Endothelial cell (in vitro differentiated cells): ENCODE measurements at regions not wholly inside any gene's neighbourhood (a gene's known extent, or its start where the extent isn't known, plus 50 kb on each side); places are given as distances from the start of the nearest gene placed in this dataset.

Source experiments
- DNase-seq: peaks from one replicate; pipeline ENCODE4 v3.0.0; 2021; ENCODE audit warnings: low spot score
- H3K27ac Mint-ChIP-seq: one replicate; pipeline ENCODE4 v1.8.0; 2021; ENCODE audit warnings: mixed read lengths, inconsistent platforms; ENCODE audit not compliant: unreplicated experiment
- H3K27me3 Mint-ChIP-seq: one replicate; pipeline ENCODE4 v1.8.0; 2021; ENCODE audit warnings: mild to moderate bottlenecking, moderate library complexity, mixed read lengths, inconsistent platforms; ENCODE audit not compliant: unreplicated experiment
- H3K36me3 Mint-ChIP-seq: one replicate; pipeline ENCODE4 v1.8.0; 2021; ENCODE audit warnings: mild to moderate bottlenecking, low read depth, mixed read lengths, inconsistent platforms; ENCODE audit not compliant: unreplicated experiment
- H3K4me1 Mint-ChIP-seq: one replicate; pipeline ENCODE4 v1.8.0; 2021; ENCODE audit warnings: mild to moderate bottlenecking, mixed read lengths, inconsistent platforms; ENCODE audit not compliant: unreplicated experiment
- H3K4me3 Mint-ChIP-seq: one replicate; pipeline ENCODE4 v1.8.0; 2021; ENCODE audit warnings: mild to moderate bottlenecking, mixed read lengths, inconsistent platforms; ENCODE audit not compliant: unreplicated experiment
- H3K9me3 Mint-ChIP-seq: one replicate; pipeline ENCODE4 v1.8.0; 2021; ENCODE audit warnings: mixed read lengths, inconsistent platforms; ENCODE audit not compliant: unreplicated experiment
- CTCF ChIP-seq: fragments of 200-600 bp; sonication (generic); IDR thresholded peaks from one replicate; pipeline ENCODE4 v1.5.0; 2021; ENCODE audit warnings: antibody characterized with exemption; ENCODE audit not compliant: unreplicated experiment

GRCh38 chr10:37685741-37686683 is 171.4 kb downstream of the ZNF248 start:
- no peak for TF ChIP-seq CTCF
- Mint-ChIP-seq H3K9me3 (peaks cover 42% of the 10 kb centered on the region), H3K36me3 (peaks cover 37% of the 10 kb centered on the region), H3K27me3 (peaks cover 21% of the 10 kb centered on the region), H3K4me1 (no peaks in the 10 kb centered on the region), H3K4me3 (no peak overlapping the region), H3K27ac (no peak overlapping the region)
- DNase-seq: no peak

GRCh38 chr10:37684765-37685164 is 172.6 kb downstream of the ZNF248 start:
- no peak for TF ChIP-seq CTCF
- H3K36me3 Mint-ChIP-seq: peaks cover 37% of the 10 kb centered on the region
- no peak overlapping the region for H3K27ac Mint-ChIP-seq
- H3K4me3 Mint-ChIP-seq: no peak overlapping the region
- H3K9me3 Mint-ChIP-seq: peaks cover 42% of the 10 kb centered on the region
- no peaks in the 10 kb centered on the region for H3K4me1 Mint-ChIP-seq
- H3K27me3 Mint-ChIP-seq: peaks cover 21% of the 10 kb centered on the region
- DNase-seq: no peak

- Mint-ChIP-seq H3K4me1 (no peaks in the 10 kb centered on the region), H3K27ac (no peak overlapping the region), H3K27me3 (peaks cover 19% of the 10 kb centered on the region), H3K9me3 (peaks cover 42% of the 10 kb centered on the region), H3K36me3 (peaks cover 40% of the 10 kb centered on the region), H3K4me3 (peak overlapping the region; percentile 79)
- TF ChIP-seq CTCF: no peak
- no peak for DNase-seq
These were observed 174.8 kb downstream of the ZNF248 start for GRCh38 chr10:37682617-37683016.

GRCh38 chr10:37681617-37681999 is 175.8 kb downstream of the ZNF248 start:
- Mint-ChIP-seq H3K27ac (no peak overlapping the region), H3K9me3 (peaks cover 37% of the 10 kb centered on the region), H3K36me3 (peaks cover 34% of the 10 kb centered on the region), H3K4me3 (no peak overlapping the region), H3K27me3 (peaks cover 15% of the 10 kb centered on the region), H3K4me1 (no peaks in the 10 kb centered on the region)
- TF ChIP-seq CTCF: no peak
- no peak for DNase-seq
